ENCODE measurements at regions not wholly inside any gene's neighbourhood (a gene's known extent, or its start where the extent isn't known, plus 50 kb on each side); places are given as distances from the start of the nearest gene placed in this dataset.

GRCh38 chr7:45252248-45252647 is 94.7 kb downstream of the RAMP3 start:
- TF ChIP-seq, protein P1, sequence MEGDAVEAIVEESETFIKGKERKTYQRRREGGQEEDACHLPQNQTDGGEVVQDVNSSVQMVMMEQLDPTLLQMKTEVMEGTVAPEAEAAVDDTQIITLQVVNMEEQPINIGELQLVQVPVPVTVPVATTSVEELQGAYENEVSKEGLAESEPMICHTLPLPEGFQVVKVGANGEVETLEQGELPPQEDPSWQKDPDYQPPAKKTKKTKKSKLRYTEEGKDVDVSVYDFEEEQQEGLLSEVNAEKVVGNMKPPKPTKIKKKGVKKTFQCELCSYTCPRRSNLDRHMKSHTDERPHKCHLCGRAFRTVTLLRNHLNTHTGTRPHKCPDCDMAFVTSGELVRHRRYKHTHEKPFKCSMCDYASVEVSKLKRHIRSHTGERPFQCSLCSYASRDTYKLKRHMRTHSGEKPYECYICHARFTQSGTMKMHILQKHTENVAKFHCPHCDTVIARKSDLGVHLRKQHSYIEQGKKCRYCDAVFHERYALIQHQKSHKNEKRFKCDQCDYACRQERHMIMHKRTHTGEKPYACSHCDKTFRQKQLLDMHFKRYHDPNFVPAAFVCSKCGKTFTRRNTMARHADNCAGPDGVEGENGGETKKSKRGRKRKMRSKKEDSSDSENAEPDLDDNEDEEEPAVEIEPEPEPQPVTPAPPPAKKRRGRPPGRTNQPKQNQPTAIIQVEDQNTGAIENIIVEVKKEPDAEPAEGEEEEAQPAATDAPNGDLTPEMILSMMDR (IDR thresholded peaks at IDR 0.05), result no peak
- DNase-seq (no peak), ATAC-seq (no peak)
- Histone ChIP-seq H3K9me3 (ENCODE audit: control insufficient read depth, insufficient read depth, low read length) (no peaks in the 10 kb centered on the region), H3K4me3 (ENCODE audit: low read length) (no peak overlapping the region), H3K4me1 (ENCODE audit: control insufficient read depth, insufficient read depth, low read length) (no peaks in the 10 kb centered on the region), H3K36me3 (ENCODE audit: control insufficient read depth, insufficient read depth, low read length) (no peaks in the 10 kb centered on the region), H3K27ac (ENCODE audit: low read length) (no peak overlapping the region), H3K27me3 (ENCODE audit: control insufficient read depth, insufficient read depth, low read length) (no peaks in the 10 kb centered on the region)
- Mint-ChIP-seq H3K36me3 (no peaks in the 10 kb centered on the region), H3K9me3 (peaks cover 1% of the 10 kb centered on the region in 2 donors), H3K4me3 (no peak overlapping the region), H3K27me3 (ENCODE audit: low read depth in 2 of 2) (peaks cover 15 to 30% of the 10 kb centered on the region in 2 donors), H3K4me1 (no peaks in the 10 kb centered on the region), H3K27ac (no peak overlapping the region)
- intact Hi-C loops (cut with micrococcal nuclease), result no loop called here
- 67% methylated on average over 6 of the region's 6 CpGs for WGBS (ENCODE audit: insufficient coverage)

DNA sequence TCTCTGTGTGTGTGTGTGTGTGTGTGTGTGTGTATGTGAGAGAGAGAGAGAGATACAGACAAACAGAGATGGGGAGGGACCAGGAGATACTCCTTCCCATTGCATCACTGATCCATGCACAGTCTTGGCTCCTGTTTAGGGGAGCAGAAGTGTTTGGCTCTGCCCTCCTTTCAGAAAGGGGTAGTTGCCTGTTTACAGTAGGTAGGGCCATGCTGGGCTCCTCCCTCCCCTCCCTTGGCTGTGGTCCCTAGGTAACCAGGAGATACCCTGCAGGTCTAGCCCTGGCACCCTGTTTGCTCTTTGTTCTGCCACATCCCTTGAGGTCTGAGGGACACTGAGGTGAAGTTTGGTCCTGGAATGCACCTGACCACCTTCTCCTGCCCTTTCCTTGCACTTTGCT is 95.3 kb downstream of the RAMP3 start:
- no peaks in the 10 kb centered on the region for H3K36me3 ChIP-seq (ENCODE audit: control insufficient read depth, insufficient read depth, low read length)
- TF ChIP-seq, protein P1 (IDR thresholded peaks at IDR 0.05), result no peak
- intact Hi-C loops (cut with micrococcal nuclease), result no loop called here
- H3K27me3 Mint-ChIP-seq (ENCODE audit: low read depth in 2 of 2), result peaks cover 8 to 24% of the 10 kb centered on the region in 2 donors
- H3K27ac ChIP-seq (ENCODE audit: low read length), result no peak overlapping the region
- H3K27me3 ChIP-seq (ENCODE audit: control insufficient read depth, insufficient read depth, low read length), result no peaks in the 10 kb centered on the region
- H3K9me3 ChIP-seq (ENCODE audit: control insufficient read depth, insufficient read depth, low read length), result no peaks in the 10 kb centered on the region
- no peak for ATAC-seq
- no peak for DNase-seq
- no peaks in the 10 kb centered on the region for H3K9me3 Mint-ChIP-seq
- H3K4me1 ChIP-seq (ENCODE audit: control insufficient read depth, insufficient read depth, low read length), result no peaks in the 10 kb centered on the region
- H3K36me3 Mint-ChIP-seq, result no peaks in the 10 kb centered on the region
- no peaks in the 10 kb centered on the region for H3K4me1 Mint-ChIP-seq
- no peak overlapping the region for H3K4me3 Mint-ChIP-seq
- H3K4me3 ChIP-seq (ENCODE audit: low read length), result no peak overlapping the region
- H3K27ac Mint-ChIP-seq, result no peak overlapping the region

GRCh38 chr7:45253368-45253767 is 95.8 kb downstream of the RAMP3 start:
- intact Hi-C loops (cut with micrococcal nuclease), result no loop called here
- no peak overlapping the region for H3K4me3 Mint-ChIP-seq
- Histone ChIP-seq H3K4me1 (ENCODE audit: control insufficient read depth, insufficient read depth, low read length) (no peaks in the 10 kb centered on the region), H3K36me3 (ENCODE audit: control insufficient read depth, insufficient read depth, low read length) (no peaks in the 10 kb centered on the region), H3K27me3 (ENCODE audit: control insufficient read depth, insufficient read depth, low read length) (no peaks in the 10 kb centered on the region), H3K9me3 (ENCODE audit: control insufficient read depth, insufficient read depth, low read length) (no peaks in the 10 kb centered on the region), H3K4me3 (ENCODE audit: low read length) (no peak overlapping the region), H3K27ac (ENCODE audit: low read length) (no peak overlapping the region)
- no peaks in the 10 kb centered on the region for H3K9me3 Mint-ChIP-seq
- WGBS (ENCODE audit: insufficient coverage), result 100% methylated on average over 1 of the region's 1 CpG
- DNase-seq (no peak), ATAC-seq (no peak)
- no peaks in the 10 kb centered on the region for H3K36me3 Mint-ChIP-seq
- TF ChIP-seq, protein P1 (IDR thresholded peaks at IDR 0.05), result no peak
- no peaks in the 10 kb centered on the region for H3K4me1 Mint-ChIP-seq
- peaks cover 11 to 25% of the 10 kb centered on the region in 2 donors for H3K27me3 Mint-ChIP-seq (ENCODE audit: low read depth in 2 of 2)
- H3K27ac Mint-ChIP-seq, result no peak overlapping the region

DNA sequence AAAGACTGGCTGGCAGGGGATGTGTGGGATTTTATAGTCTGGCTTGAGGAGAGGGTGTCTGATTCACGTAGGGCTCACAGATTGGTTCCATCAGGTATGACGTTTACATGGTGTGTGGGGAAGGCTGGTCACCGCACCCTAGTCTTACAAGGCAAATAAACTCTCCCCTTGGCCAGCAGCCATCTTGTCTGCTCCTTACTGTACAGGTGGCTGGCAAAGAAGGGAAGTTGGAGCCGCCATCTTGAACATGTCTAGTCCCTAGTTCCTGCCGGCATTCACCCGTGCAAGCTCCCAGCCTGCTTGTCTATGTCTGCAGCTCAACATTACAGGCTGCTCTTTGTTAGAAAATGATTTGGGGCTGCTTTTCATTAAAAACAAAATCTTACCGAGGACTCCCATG is 97.6 kb downstream of the RAMP3 start:
- H3K36me3 Mint-ChIP-seq, result no peaks in the 10 kb centered on the region
- Histone ChIP-seq H3K4me3 (ENCODE audit: low read length) (no peak overlapping the region), H3K27me3 (ENCODE audit: control insufficient read depth, insufficient read depth, low read length) (peaks cover 2% of the 10 kb centered on the region), H3K27ac (ENCODE audit: low read length) (no peak overlapping the region), H3K36me3 (ENCODE audit: control insufficient read depth, insufficient read depth, low read length) (no peaks in the 10 kb centered on the region), H3K9me3 (ENCODE audit: control insufficient read depth, insufficient read depth, low read length) (no peaks in the 10 kb centered on the region), H3K4me1 (ENCODE audit: control insufficient read depth, insufficient read depth, low read length) (peaks cover 6% of the 10 kb centered on the region)
- DNase-seq (no peak), ATAC-seq (no peak)
- peaks cover 15 to 32% of the 10 kb centered on the region in 2 donors for H3K27me3 Mint-ChIP-seq (ENCODE audit: low read depth in 2 of 2)
- WGBS (ENCODE audit: insufficient coverage), result 90% methylated on average over 7 of the region's 7 CpGs
- intact Hi-C loops (cut with micrococcal nuclease), result no loop called here
- TF ChIP-seq, protein P1 (IDR thresholded peaks at IDR 0.05), result no peak
- H3K9me3 Mint-ChIP-seq, result no peaks in the 10 kb centered on the region
- no peak overlapping the region for H3K27ac Mint-ChIP-seq
- no peak overlapping the region for H3K4me3 Mint-ChIP-seq
- no peaks in the 10 kb centered on the region for H3K4me1 Mint-ChIP-seq

Measured in natural killer cell (primary cell).